ENCODE measurements at regions not wholly inside any gene's neighbourhood (a gene's known extent, or its start where the extent isn't known, plus 50 kb on each side); places are given as distances from the start of the nearest gene placed in this dataset.

- ChIA-PET POLR2A (no interaction called here), CTCF (no interaction called here)
Observed at GRCh38 chr17:72049914-72050313, 70.9 kb upstream of the SOX9 start.

GRCh38 chr17:72053036-72053435, 67.8 kb upstream of the SOX9 start:
- Histone ChIP-seq H3K9me3 (ENCODE audit: control insufficient read depth, insufficient read depth, low read length) (no peaks in the 10 kb centered on the region), H3K4me3 (ENCODE audit: low read depth, low read length) (no peak overlapping the region), H3K27ac (ENCODE audit: low read depth, low read length) (no peak overlapping the region), H3K27me3 (ENCODE audit: control insufficient read depth, insufficient read depth, low read length) (peaks cover 9% of the 10 kb centered on the region)
- TF ChIP-seq CTCF (IDR thresholded peaks at IDR 0.05; ENCODE audit: low read depth, low read length), result no peak
- POLR2A ChIA-PET, result no interaction called here
- DNase-seq (ENCODE audit: low read depth, low spot score), result no peak
- CTCF ChIA-PET, result no interaction called here

More at GRCh38 chr17:72049914-72050313, 70.9 kb upstream of the SOX9 start:
- no peaks in the 10 kb centered on the region for H3K9me3 ChIP-seq (ENCODE audit: control insufficient read depth, insufficient read depth, low read length)
- peaks cover 9% of the 10 kb centered on the region for H3K27me3 ChIP-seq (ENCODE audit: control insufficient read depth, insufficient read depth, low read length)
- no peak overlapping the region for H3K4me3 ChIP-seq (ENCODE audit: low read depth, low read length)
- no peak overlapping the region for H3K27ac ChIP-seq (ENCODE audit: low read depth, low read length)
- no peak for TF ChIP-seq CTCF (IDR thresholded peaks at IDR 0.05; ENCODE audit: low read depth, low read length)
- no peak for DNase-seq (ENCODE audit: low read depth, low spot score)

- H3K4me3 ChIP-seq (ENCODE audit: low read depth, low read length), result no peak overlapping the region
- DNase-seq (ENCODE audit: low read depth, low spot score), result no peak
- ChIA-PET CTCF (no interaction called here), POLR2A (no interaction called here)
- H3K27ac ChIP-seq (ENCODE audit: low read depth, low read length), result no peak overlapping the region
- H3K9me3 ChIP-seq (ENCODE audit: control insufficient read depth, insufficient read depth, low read length), result no peaks in the 10 kb centered on the region
- peaks cover 9% of the 10 kb centered on the region for H3K27me3 ChIP-seq (ENCODE audit: control insufficient read depth, insufficient read depth, low read length)
- TF ChIP-seq CTCF (IDR thresholded peaks at IDR 0.05; ENCODE audit: low read depth, low read length), result no peak
Observed at GRCh38 chr17:72053449-72053848, 67.4 kb upstream of the SOX9 start.

GRCh38 chr17:72056155-72056554, 64.7 kb upstream of the SOX9 start:
- H3K4me3 ChIP-seq (ENCODE audit: low read depth, low read length), result no peak overlapping the region
- H3K27me3 ChIP-seq (ENCODE audit: control insufficient read depth, insufficient read depth, low read length), result peaks cover 9% of the 10 kb centered on the region
- DNase-seq (ENCODE audit: low read depth, low spot score), result no peak
- CTCF ChIA-PET, result no interaction called here
- no peaks in the 10 kb centered on the region for H3K9me3 ChIP-seq (ENCODE audit: control insufficient read depth, insufficient read depth, low read length)
- TF ChIP-seq CTCF (IDR thresholded peaks at IDR 0.05; ENCODE audit: low read depth, low read length), result no peak
- H3K27ac ChIP-seq (ENCODE audit: low read depth, low read length), result no peak overlapping the region
- POLR2A ChIA-PET, result no interaction called here

GRCh38 chr17:72056727-72057290, 64.0 kb upstream of the SOX9 start:
- peaks cover 9% of the 10 kb centered on the region for H3K27me3 ChIP-seq (ENCODE audit: control insufficient read depth, insufficient read depth, low read length)
- H3K27ac ChIP-seq (ENCODE audit: low read depth, low read length), result no peak overlapping the region
- H3K9me3 ChIP-seq (ENCODE audit: control insufficient read depth, insufficient read depth, low read length), result no peaks in the 10 kb centered on the region
- POLR2A ChIA-PET, result no interaction called here
- DNase-seq (ENCODE audit: low read depth, low spot score), result no peak
- CTCF ChIA-PET, result no interaction called here
- no peak for TF ChIP-seq CTCF (IDR thresholded peaks at IDR 0.05; ENCODE audit: low read depth, low read length)
- H3K4me3 ChIP-seq (ENCODE audit: low read depth, low read length), result no peak overlapping the region

Measured in AG04450 (cell line).